Muscle of leg (tissue), 3 donors: ENCODE measurements at regions not wholly inside any gene's neighbourhood (a gene's known extent, or its start where the extent isn't known, plus 50 kb on each side); places are given as distances from the start of the nearest gene placed in this dataset.
"Not testable (repeated sequence)": the region's sequence is repeated elsewhere in the genome, so short reads cannot be mapped to it uniquely, and the experiment has no call there.

Experiments used
- DNase-seq: peaks from one replicate; pipeline ENCODE4 v3.0.0; 2013
- H3K27ac ChIP-seq: one replicate; pipeline ENCODE4 v1.5.1; 2013; ENCODE audit warnings: mild to moderate bottlenecking, low read length, control low read depth
- H3K27me3 ChIP-seq: one replicate; pipeline ENCODE4 v1.6.1; 2013; ENCODE audit warnings: low read length; ENCODE audit not compliant: control insufficient read depth, insufficient read depth
- H3K36me3 ChIP-seq: one replicate; pipeline ENCODE4 v1.6.1; 2013; ENCODE audit warnings: low read length; ENCODE audit not compliant: control insufficient read depth, insufficient read depth
- H3K4me1 ChIP-seq: one replicate; pipeline ENCODE4 v1.6.1; 2013; ENCODE audit warnings: low read length; ENCODE audit not compliant: control insufficient read depth, insufficient read depth
- H3K4me3 ChIP-seq: one replicate; pipeline ENCODE4 v1.5.1; 2013; ENCODE audit warnings: low read length, control low read depth
- H3K9me3 ChIP-seq: replicated peaks from 2 replicates; pipeline ENCODE4 v1.6.1; 2013; ENCODE audit warnings: low read depth, low read length; ENCODE audit not compliant: control insufficient read depth
- WGBS: methylation state at CpG from one replicate; pipeline ENCODE4 v1.1.5; 2013; ENCODE audit warnings: missing lambda C conversion rate; ENCODE audit not compliant: insufficient coverage; 5-methylcytosine and 5-hydroxymethylcytosine counted together

- no peaks in the 10 kb centered on the region for H3K36me3 ChIP-seq
- no peaks in the 10 kb centered on the region for H3K9me3 ChIP-seq
- 92% methylated on average over 7 of the region's 12 CpGs for WGBS
- no peak overlapping the region for H3K4me3 ChIP-seq
- H3K4me1 ChIP-seq = no peaks in the 10 kb centered on the region
- peaks cover 4% of the 10 kb centered on the region for H3K27me3 ChIP-seq
- DNase-seq = no peak
- no peak overlapping the region for H3K27ac ChIP-seq
These were observed 154.3 kb upstream of the PTPN1 start for GRCh38 chr20:50355590-50356524.

- WGBS = 55% methylated on average over 10 of the region's 14 CpGs
These were observed 153.7 kb upstream of the PTPN1 start for GRCh38 chr20:50356525-50356885.

GRCh38 chr20:50356962-50357782, 153.0 kb upstream of the PTPN1 start:
- no peaks in the 10 kb centered on the region for H3K9me3 ChIP-seq
- peaks cover 3% of the 10 kb centered on the region for H3K4me1 ChIP-seq
- no peak for DNase-seq
- H3K36me3 ChIP-seq = no peaks in the 10 kb centered on the region
- no peak overlapping the region for H3K4me3 ChIP-seq
- H3K27me3 ChIP-seq = peaks cover 4% of the 10 kb centered on the region
- H3K27ac ChIP-seq = no peak overlapping the region
- 81% methylated on average over 13 of the region's 16 CpGs for WGBS

More at GRCh38 chr20:50356525-50356885, 153.7 kb upstream of the PTPN1 start:
- H3K9me3 ChIP-seq = no peaks in the 10 kb centered on the region
- no peaks in the 10 kb centered on the region for H3K36me3 ChIP-seq
- no peak overlapping the region for H3K27ac ChIP-seq
- no peak overlapping the region for H3K4me3 ChIP-seq
- no peak for DNase-seq
- H3K27me3 ChIP-seq = peaks cover 4% of the 10 kb centered on the region
- H3K4me1 ChIP-seq = peaks cover 3% of the 10 kb centered on the region

GRCh38 chr20:50357783-50358161, 152.4 kb upstream of the PTPN1 start:
- Histone ChIP-seq H3K27me3 (peaks cover 4% of the 10 kb centered on the region), H3K4me3 (no peak overlapping the region), H3K36me3 (no peaks in the 10 kb centered on the region), H3K27ac (no peak overlapping the region), H3K4me1 (peaks cover 3% of the 10 kb centered on the region), H3K9me3 (no peaks in the 10 kb centered on the region)
- DNase-seq = no peak
- WGBS = 68% methylated on average over 6 of the region's 6 CpGs

GRCh38 chr20:50358166-50358565, 152.0 kb upstream of the PTPN1 start:
- Histone ChIP-seq H3K27ac (no peak overlapping the region), H3K27me3 (peaks cover 4% of the 10 kb centered on the region), H3K36me3 (no peaks in the 10 kb centered on the region), H3K4me3 (no peak overlapping the region), H3K9me3 (no peaks in the 10 kb centered on the region), H3K4me1 (peaks cover 3% of the 10 kb centered on the region)
- 72% methylated on average over 5 of the region's 5 CpGs for WGBS
- no peak for DNase-seq

GRCh38 chr20:50358971-50359370, 151.2 kb upstream of the PTPN1 start:
- 84% methylated on average over 9 of the region's 13 CpGs for WGBS
- peaks cover 4% of the 10 kb centered on the region for H3K27me3 ChIP-seq
- H3K27ac ChIP-seq = no peak overlapping the region
- DNase-seq = no peak
- H3K9me3 ChIP-seq = no peaks in the 10 kb centered on the region
- H3K4me3 ChIP-seq = no peak overlapping the region
- peaks cover 3% of the 10 kb centered on the region for H3K4me1 ChIP-seq
- H3K36me3 ChIP-seq = no peaks in the 10 kb centered on the region

GRCh38 chr20:50359607-50360217, 150.5 kb upstream of the PTPN1 start:
- H3K36me3 ChIP-seq = no peaks in the 10 kb centered on the region
- 53% methylated on average over 5 of the region's 8 CpGs for WGBS
- no peak overlapping the region for H3K4me3 ChIP-seq
- H3K4me1 ChIP-seq = peaks cover 3% of the 10 kb centered on the region
- H3K27me3 ChIP-seq = peaks cover 4% of the 10 kb centered on the region
- no peak for DNase-seq
- no peak overlapping the region for H3K27ac ChIP-seq
- no peaks in the 10 kb centered on the region for H3K9me3 ChIP-seq

GRCh38 chr20:50360218-50360672, 149.9 kb upstream of the PTPN1 start:
- no peaks in the 10 kb centered on the region for H3K9me3 ChIP-seq
- peaks cover 4% of the 10 kb centered on the region for H3K27me3 ChIP-seq
- peaks cover 3% of the 10 kb centered on the region for H3K4me1 ChIP-seq
- H3K36me3 ChIP-seq = no peaks in the 10 kb centered on the region
- no peak overlapping the region for H3K27ac ChIP-seq
- no peak overlapping the region for H3K4me3 ChIP-seq
- WGBS = 86% methylated on average over 6 of the region's 8 CpGs
- no peak for DNase-seq

GRCh38 chr20:50360921-50361320, 149.3 kb upstream of the PTPN1 start:
- H3K4me1 ChIP-seq = peaks cover 3% of the 10 kb centered on the region
- H3K27me3 ChIP-seq = peaks cover 4% of the 10 kb centered on the region
- H3K9me3 ChIP-seq = no peaks in the 10 kb centered on the region
- no peaks in the 10 kb centered on the region for H3K36me3 ChIP-seq
- 18% methylated on average over 2 of the region's 8 CpGs for WGBS
- H3K4me3 ChIP-seq = no peak overlapping the region
- no peak for DNase-seq
- H3K27ac ChIP-seq = no peak overlapping the region

GRCh38 chr20:50362177-50362576, 148.0 kb upstream of the PTPN1 start:
- H3K36me3 ChIP-seq, H3K9me3 ChIP-seq, H3K4me1 ChIP-seq, DNase-seq, H3K27ac ChIP-seq, H3K4me3 ChIP-seq, H3K27me3 ChIP-seq: not testable (repeated sequence)
- no CpG with 5 or more reads among the region's 6 CpGs for WGBS
